ENCODE measurements at regions not wholly inside any gene's neighbourhood (a gene's known extent, or its start where the extent isn't known, plus 50 kb on each side); places are given as distances from the start of the nearest gene placed in this dataset.
A peak's percentile ranks its signal among the peaks of the same experiment; 100 is the strongest.

GRCh38 chr6:170085475-170086401 lies 205.1 kb downstream of the DLL1 start:
- peak; percentile 0 for DNase-seq (ENCODE audit: low read depth, low spot score)

- DNase-seq (ENCODE audit: low read depth, low spot score): no peak
These were observed 206.6 kb downstream of the DLL1 start for GRCh38 chr6:170084166-170084730.

GRCh38 chr6:170083236-170084051 lies 207.4 kb downstream of the DLL1 start:
- DNase-seq (ENCODE audit: low read depth, low spot score): peak; percentile 0

- DNase-seq (ENCODE audit: low read depth, low spot score): no peak
These were observed 208.2 kb downstream of the DLL1 start for GRCh38 chr6:170082531-170083187.

GRCh38 chr6:170082067-170082466 lies 208.8 kb downstream of the DLL1 start:
- DNase-seq (ENCODE audit: low read depth, low spot score): no peak

- no peak for DNase-seq (ENCODE audit: low read depth, low spot score)
These were observed 209.3 kb downstream of the DLL1 start for GRCh38 chr6:170081556-170081955.

- DNase-seq (ENCODE audit: low read depth, low spot score): peak; percentile 9
These were observed 210.0 kb downstream of the DLL1 start for GRCh38 chr6:170080828-170081371.

GRCh38 chr6:170080169-170080827 lies 210.6 kb downstream of the DLL1 start:
- no peak for DNase-seq (ENCODE audit: low read depth, low spot score)

GRCh38 chr6:170076466-170077165 lies 214.3 kb downstream of the DLL1 start:
- no peak for DNase-seq (ENCODE audit: low read depth, low spot score)

- no peak for DNase-seq (ENCODE audit: low read depth, low spot score)
These were observed 215.1 kb downstream of the DLL1 start for GRCh38 chr6:170075659-170076223.

GRCh38 chr6:170074907-170075306 lies 216.0 kb downstream of the DLL1 start:
- no peak for DNase-seq (ENCODE audit: low read depth, low spot score)

- no peak for DNase-seq (ENCODE audit: low read depth, low spot score)
These were observed 216.4 kb downstream of the DLL1 start for GRCh38 chr6:170074435-170074834.

- no peak for DNase-seq (ENCODE audit: low read depth, low spot score)
These were observed 217.0 kb downstream of the DLL1 start for GRCh38 chr6:170073846-170074245.

- DNase-seq (ENCODE audit: low read depth, low spot score): no peak
These were observed 218.6 kb downstream of the DLL1 start for GRCh38 chr6:170072246-170072645.

- DNase-seq (ENCODE audit: low read depth, low spot score): no peak
These were observed 221.3 kb downstream of the DLL1 start for GRCh38 chr6:170069611-170070010.

- no peak for DNase-seq (ENCODE audit: low read depth, low spot score)
These were observed 222.4 kb downstream of the DLL1 start for GRCh38 chr6:170068496-170068895.

GRCh38 chr6:170067923-170068360 lies 222.9 kb downstream of the DLL1 start:
- no peak for DNase-seq (ENCODE audit: low read depth, low spot score)

GRCh38 chr6:170067181-170067641 lies 223.7 kb downstream of the DLL1 start:
- peak; percentile 35 for DNase-seq (ENCODE audit: low read depth, low spot score)

GRCh38 chr6:170066679-170067078 lies 224.2 kb downstream of the DLL1 start:
- no peak for DNase-seq (ENCODE audit: low read depth, low spot score)
